H9 (cell line): ENCODE measurements at regions not wholly inside any gene's neighbourhood (a gene's known extent, or its start where the extent isn't known, plus 50 kb on each side); places are given as distances from the start of the nearest gene placed in this dataset.

ENCODE experiments used
- DNase-seq: peaks from one replicate; pipeline ENCODE4 v3.0.0-alpha.2; 2017
- H2AFZ ChIP-seq: one replicate; pipeline ENCODE4 v1.6.1; 2013; ENCODE audit warnings: mild to moderate bottlenecking, low read length, control low read depth, moderate library complexity
- H2AK5ac ChIP-seq: 2 replicates; pipeline ENCODE4 v1.6.1; 2013; ENCODE audit warnings: low read length, control low read depth, mixed read lengths; ENCODE audit not compliant: insufficient read length
- H2BK120ac ChIP-seq: one replicate; pipeline ENCODE4 v1.6.1; 2013; ENCODE audit warnings: low read depth, mild to moderate bottlenecking, low read length, control low read depth, inconsistent platforms; ENCODE audit not compliant: poor library complexity, severe bottlenecking
- H2BK12ac ChIP-seq: 2 replicates; pipeline ENCODE4 v1.6.1; 2013; ENCODE audit warnings: low read length, control low read depth, mixed read lengths, low read depth; ENCODE audit not compliant: insufficient read length
- H2BK15ac ChIP-seq: 2 replicates; pipeline ENCODE4 v1.6.1; 2013; ENCODE audit warnings: low read depth, low read length, control low read depth
- H2BK20ac ChIP-seq: one replicate; pipeline ENCODE4 v1.6.1; 2013; ENCODE audit warnings: low read depth, mild to moderate bottlenecking, low read length, control low read depth, inconsistent platforms; ENCODE audit not compliant: poor library complexity, severe bottlenecking
- H2BK5ac ChIP-seq: 2 replicates; pipeline ENCODE4 v1.6.1; 2013; ENCODE audit warnings: low read length, control low read depth, mixed read lengths; ENCODE audit not compliant: insufficient read length
- H3K14ac ChIP-seq: 2 replicates; pipeline ENCODE4 v1.6.1; 2013; ENCODE audit warnings: low read length, control low read depth; ENCODE audit not compliant: insufficient read depth
- H3K18ac ChIP-seq: 2 replicates; pipeline ENCODE4 v1.6.1; 2013; ENCODE audit warnings: low read depth, mild to moderate bottlenecking, mixed read lengths, low read length, control low read depth; ENCODE audit not compliant: insufficient read length
- H3K23ac ChIP-seq: 2 replicates; pipeline ENCODE4 v1.6.1; 2013; ENCODE audit warnings: low read length, control low read depth, mixed read lengths, low read depth; ENCODE audit not compliant: insufficient read length
- H3K23me2 ChIP-seq: 2 replicates; pipeline ENCODE4 v1.6.1; 2013; ENCODE audit warnings: low read depth, mild to moderate bottlenecking, mixed read lengths, low read length, control low read depth; ENCODE audit not compliant: insufficient read length, poor library complexity, severe bottlenecking
- H3K27ac ChIP-seq: 2 replicates; pipeline ENCODE4 v1.5.1; 2013; ENCODE audit warnings: low read length, control low read depth, mixed read lengths, low read depth; ENCODE audit not compliant: insufficient read length
- H3K27me3 ChIP-seq: 2 replicates; pipeline ENCODE4 v1.6.1; 2013; ENCODE audit warnings: low read length, control low read depth, inconsistent platforms; ENCODE audit not compliant: insufficient read depth
- H3K4ac ChIP-seq: 2 replicates; pipeline ENCODE4 v1.6.1; 2013; ENCODE audit warnings: low read depth, mild to moderate bottlenecking, control low read depth, inconsistent platforms, low read length, moderate library complexity
- H3K4me1 ChIP-seq: 2 replicates; pipeline ENCODE4 v1.6.1; 2013; ENCODE audit warnings: low read length, control low read depth, inconsistent platforms; ENCODE audit not compliant: insufficient read depth
- H3K4me2 ChIP-seq: 2 replicates; pipeline ENCODE4 v1.6.1; 2013; ENCODE audit warnings: low read length, control low read depth, mixed read lengths; ENCODE audit not compliant: insufficient read length, insufficient read depth
- H3K56ac ChIP-seq: 2 replicates; pipeline ENCODE4 v1.6.1; 2013; ENCODE audit warnings: low read depth, mild to moderate bottlenecking, mixed read lengths, low read length, control low read depth; ENCODE audit not compliant: insufficient read length
- H3K79me1 ChIP-seq: 2 replicates; pipeline ENCODE4 v1.6.1; 2013; ENCODE audit warnings: low read depth, mild to moderate bottlenecking, moderate library complexity, low read length, control low read depth, inconsistent platforms; ENCODE audit not compliant: insufficient read depth, poor library complexity, severe bottlenecking
- H3K79me2 ChIP-seq: 2 replicates; pipeline ENCODE4 v1.6.1; 2013; ENCODE audit warnings: low read length, control low read depth, inconsistent platforms; ENCODE audit not compliant: insufficient read depth
- H3K9ac ChIP-seq: 2 replicates; pipeline ENCODE4 v1.6.1; 2013; ENCODE audit warnings: low read length, control low read depth, mixed read lengths; ENCODE audit not compliant: insufficient read length; ENCODE audit errors: extremely low read depth
- H3K9me3 ChIP-seq: one replicate; pipeline ENCODE4 v1.6.1; 2013; ENCODE audit warnings: low read depth, low read length, inconsistent platforms; ENCODE audit not compliant: control insufficient read depth
- H3T11ph ChIP-seq: one replicate; pipeline ENCODE4 v1.6.1; 2013; ENCODE audit warnings: mild to moderate bottlenecking, low read length, control low read depth, inconsistent platforms
- H4K20me1 ChIP-seq: one replicate; pipeline ENCODE4 v1.6.1; 2013; ENCODE audit not compliant: control insufficient read depth, insufficient read length, insufficient read depth
- H4K5ac ChIP-seq: 2 replicates; pipeline ENCODE4 v1.6.1; 2013; ENCODE audit warnings: low read depth, mild to moderate bottlenecking, mixed read lengths, low read length, control low read depth; ENCODE audit not compliant: insufficient read length
- H4K8ac ChIP-seq: replicated peaks from 2 replicates; pipeline ENCODE4 v1.6.1; 2013; ENCODE audit warnings: low read length, control low read depth, mixed read lengths, low read depth; ENCODE audit not compliant: insufficient read length
- H4K91ac ChIP-seq: 2 replicates; pipeline ENCODE4 v1.6.1; 2013; ENCODE audit warnings: low read depth, mild to moderate bottlenecking, moderate library complexity, mixed read lengths, low read length, control low read depth; ENCODE audit not compliant: insufficient read length
- H3K27ac Mint-ChIP-seq, 3 experiments: 2 replicates in 2 of 3; 3 replicates in 1 of 3; pipeline ENCODE4 v1.8.0; 2020 to 2021; ENCODE audit warnings: mixed read lengths in 3 of 3, mild to moderate bottlenecking in 1 of 3, moderate library complexity in 1 of 3
- H3K27me3 Mint-ChIP-seq: 2 replicates; pipeline ENCODE4 v1.8.0; 2021; ENCODE audit warnings: low read depth, mild to moderate bottlenecking, moderate library complexity, mixed read lengths
- H3K36me3 Mint-ChIP-seq, 3 experiments: 2 replicates in 2 of 3; 3 replicates in 1 of 3; pipeline ENCODE4 v1.8.0; 2020 to 2021; ENCODE audit warnings: low read depth in 3 of 3, mixed read lengths in 3 of 3; ENCODE audit not compliant: insufficient read depth in 1 of 3
- H3K4me1 Mint-ChIP-seq, 2 experiments: 2 replicates each; pipeline ENCODE4 v1.8.0; 2020; ENCODE audit warnings: mixed read lengths in 2 of 2
- H3K4me3 Mint-ChIP-seq, 2 experiments: 2 replicates in 1 of 2; 3 replicates in 1 of 2; pipeline ENCODE4 v1.8.0; 2020 to 2021; ENCODE audit warnings: mild to moderate bottlenecking in 2 of 2, mixed read lengths in 2 of 2, moderate library complexity in 1 of 2
- H3K9me3 Mint-ChIP-seq, 2 experiments: 2 replicates in 1 of 2; 3 replicates in 1 of 2; pipeline ENCODE4 v1.8.0; 2020; ENCODE audit warnings: mild to moderate bottlenecking in 2 of 2, mixed read lengths in 2 of 2, moderate library complexity in 1 of 2
- WGBS: extraction: QIAGEN DNeasy Blood & Tissue Kit; methylation state at CpG from one replicate; pipeline ENCODE4 v1.1.7; 2013; ENCODE audit warnings: missing lambda C conversion rate, low lambda C conversion rate, mixed read lengths; ENCODE audit not compliant: insufficient read length; ENCODE audit errors: extremely low coverage; 5-methylcytosine and 5-hydroxymethylcytosine counted together
- TF ChIP-seq, protein P1 (sequence below): fragments of 200-600 bp; sonication (generic); conservative IDR thresholded peaks from 3 replicates; pipeline ENCODE4 v1.8.0; 2021; ENCODE audit warnings: antibody characterized with exemption, mild to moderate bottlenecking

GRCh38 chrX:95058815-95059214 lies 1384.8 kb downstream of the FAM133A start:
- Mint-ChIP-seq H3K27ac (no peak overlapping the region), H3K4me1 (peaks cover 25 to 37% of the 10 kb centered on the region in 2 experiments), H3K27me3 (no peaks in the 10 kb centered on the region), H3K36me3 (no peaks in the 10 kb centered on the region), H3K4me3 (no peak overlapping the region), H3K9me3 (no peaks in the 10 kb centered on the region)
- TF ChIP-seq, protein P1, sequence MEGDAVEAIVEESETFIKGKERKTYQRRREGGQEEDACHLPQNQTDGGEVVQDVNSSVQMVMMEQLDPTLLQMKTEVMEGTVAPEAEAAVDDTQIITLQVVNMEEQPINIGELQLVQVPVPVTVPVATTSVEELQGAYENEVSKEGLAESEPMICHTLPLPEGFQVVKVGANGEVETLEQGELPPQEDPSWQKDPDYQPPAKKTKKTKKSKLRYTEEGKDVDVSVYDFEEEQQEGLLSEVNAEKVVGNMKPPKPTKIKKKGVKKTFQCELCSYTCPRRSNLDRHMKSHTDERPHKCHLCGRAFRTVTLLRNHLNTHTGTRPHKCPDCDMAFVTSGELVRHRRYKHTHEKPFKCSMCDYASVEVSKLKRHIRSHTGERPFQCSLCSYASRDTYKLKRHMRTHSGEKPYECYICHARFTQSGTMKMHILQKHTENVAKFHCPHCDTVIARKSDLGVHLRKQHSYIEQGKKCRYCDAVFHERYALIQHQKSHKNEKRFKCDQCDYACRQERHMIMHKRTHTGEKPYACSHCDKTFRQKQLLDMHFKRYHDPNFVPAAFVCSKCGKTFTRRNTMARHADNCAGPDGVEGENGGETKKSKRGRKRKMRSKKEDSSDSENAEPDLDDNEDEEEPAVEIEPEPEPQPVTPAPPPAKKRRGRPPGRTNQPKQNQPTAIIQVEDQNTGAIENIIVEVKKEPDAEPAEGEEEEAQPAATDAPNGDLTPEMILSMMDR = no peak
- no peak overlapping the region for H3K27ac ChIP-seq
- H2BK20ac ChIP-seq = no peak overlapping the region
- H4K91ac ChIP-seq = no peak overlapping the region
- H2BK5ac ChIP-seq = no peak overlapping the region
- H2BK120ac ChIP-seq = no peak overlapping the region
- no CpG with 5 or more reads among the region's 1 CpG for WGBS
- no peak overlapping the region for H2BK15ac ChIP-seq
- no peak overlapping the region for H3K56ac ChIP-seq
- no peak overlapping the region for H3T11ph ChIP-seq
- no peaks in the 10 kb centered on the region for H3K79me2 ChIP-seq
- no peaks in the 10 kb centered on the region for H3K9me3 ChIP-seq
- H2BK12ac ChIP-seq = no peak overlapping the region
- no peaks in the 10 kb centered on the region for H3K27me3 ChIP-seq
- no peaks in the 10 kb centered on the region for H4K20me1 ChIP-seq
- H2AK5ac ChIP-seq = no peak overlapping the region
- H2AFZ ChIP-seq = no peak overlapping the region
- no peak for DNase-seq
- no peaks in the 10 kb centered on the region for H3K23me2 ChIP-seq
- H3K4me1 ChIP-seq = peaks cover 4% of the 10 kb centered on the region; the same call in 1 of the 2 replicates
- H3K4me2 ChIP-seq = no peak overlapping the region
- H3K79me1 ChIP-seq = no peaks in the 10 kb centered on the region
- no peak overlapping the region for H3K18ac ChIP-seq
- no peak overlapping the region for H3K23ac ChIP-seq
- no peak overlapping the region for H3K9ac ChIP-seq
- H4K8ac ChIP-seq = no peak overlapping the region
- no peak overlapping the region for H4K5ac ChIP-seq
- H3K4ac ChIP-seq = no peak overlapping the region
- H3K14ac ChIP-seq = no peak overlapping the region
